Parathyroid adenoma (tissue), 2 donors: ENCODE measurements at regions not wholly inside any gene's neighbourhood (a gene's known extent, or its start where the extent isn't known, plus 50 kb on each side); places are given as distances from the start of the nearest gene placed in this dataset.

Source experiments
- H2AFZ ChIP-seq: fragments of 300-600 bp; sonication (generic); one replicate; pipeline ENCODE4 v1.7.0; 2017; ENCODE audit warnings: antibody characterized with exemption, mild to moderate bottlenecking
- H3K27ac ChIP-seq: fragments of 300-600 bp; sonication (generic); one replicate; pipeline ENCODE4 v1.7.0; 2017
- H3K27me3 ChIP-seq: fragments of 300-600 bp; sonication (generic); one replicate; pipeline ENCODE4 v1.7.0; 2017; ENCODE audit warnings: low read length; ENCODE audit not compliant: control insufficient read depth, insufficient read depth
- H3K36me3 ChIP-seq: fragments of 300-600 bp; sonication (generic); one replicate; pipeline ENCODE4 v1.7.0; 2017; ENCODE audit warnings: low read length; ENCODE audit not compliant: control insufficient read depth, insufficient read depth
- H3K4me1 ChIP-seq: fragments of 300-600 bp; sonication (generic); one replicate; pipeline ENCODE4 v1.7.0; 2017; ENCODE audit warnings: control low read depth
- H3K4me2 ChIP-seq: fragments of 300-600 bp; sonication (generic); one replicate; pipeline ENCODE4 v1.7.0; 2017; ENCODE audit warnings: low read length
- H3K4me3 ChIP-seq: fragments of 300-600 bp; sonication (generic); one replicate; pipeline ENCODE4 v1.7.0; 2017; ENCODE audit warnings: low read depth, low read length
- H3K79me2 ChIP-seq: fragments of 300-600 bp; sonication (generic); one replicate; pipeline ENCODE4 v1.7.0; 2017; ENCODE audit warnings: control low read depth
- H3K9ac ChIP-seq: fragments of 300-600 bp; sonication (generic); one replicate; pipeline ENCODE4 v1.7.0; 2017; ENCODE audit warnings: mild to moderate bottlenecking
- H3K9me3 ChIP-seq: fragments of 300-600 bp; sonication (generic); one replicate; pipeline ENCODE4 v1.7.0; 2017; ENCODE audit warnings: low read length; ENCODE audit not compliant: control insufficient read depth
- CTCF ChIP-seq: fragments of 300-600 bp; sonication (generic); IDR thresholded peaks from one replicate; pipeline ENCODE4 v1.7.0; 2017; ENCODE audit warnings: antibody characterized with exemption, mild to moderate bottlenecking
- donor health status: primary hyperparathyroidism.

- no peak overlapping the region for H3K9ac ChIP-seq
- no peaks in the 10 kb centered on the region for H3K4me1 ChIP-seq
- H3K79me2 ChIP-seq: no peaks in the 10 kb centered on the region
- TF ChIP-seq CTCF: no peak
- no peak overlapping the region for H3K4me3 ChIP-seq
- H3K9me3 ChIP-seq: no peaks in the 10 kb centered on the region
- H3K27me3 ChIP-seq: no peaks in the 10 kb centered on the region
- no peaks in the 10 kb centered on the region for H3K36me3 ChIP-seq
- no peak overlapping the region for H2AFZ ChIP-seq
- H3K27ac ChIP-seq: no peak overlapping the region
- H3K4me2 ChIP-seq: no peak overlapping the region
Measured at GRCh38 chr7:156274557-156274956, 366.0 kb upstream of the RNF32 start.

- Histone ChIP-seq H3K4me2 (no peak overlapping the region), H3K9ac (no peak overlapping the region), H3K9me3 (no peaks in the 10 kb centered on the region), H2AFZ (no peak overlapping the region), H3K4me1 (no peaks in the 10 kb centered on the region), H3K79me2 (no peaks in the 10 kb centered on the region), H3K27me3 (no peaks in the 10 kb centered on the region), H3K27ac (no peak overlapping the region), H3K36me3 (no peaks in the 10 kb centered on the region), H3K4me3 (no peak overlapping the region)
- no peak for TF ChIP-seq CTCF
Measured at GRCh38 chr7:156261581-156261980, 379.0 kb upstream of the RNF32 start.

- Histone ChIP-seq H3K9me3 (no peaks in the 10 kb centered on the region), H3K4me1 (no peaks in the 10 kb centered on the region), H3K27me3 (no peaks in the 10 kb centered on the region), H3K4me2 (no peak overlapping the region), H2AFZ (no peak overlapping the region), H3K36me3 (no peaks in the 10 kb centered on the region), H3K9ac (no peak overlapping the region), H3K4me3 (no peak overlapping the region), H3K79me2 (no peaks in the 10 kb centered on the region), H3K27ac (no peak overlapping the region)
- TF ChIP-seq CTCF: no peak
Measured at GRCh38 chr7:156257904-156258303, 382.7 kb upstream of the RNF32 start.

GRCh38 chr7:156255635-156256034, 384.9 kb upstream of the RNF32 start:
- H2AFZ ChIP-seq: no peak overlapping the region
- no peak overlapping the region for H3K9ac ChIP-seq
- H3K4me2 ChIP-seq: no peak overlapping the region
- no peak overlapping the region for H3K27ac ChIP-seq
- no peaks in the 10 kb centered on the region for H3K79me2 ChIP-seq
- no peaks in the 10 kb centered on the region for H3K9me3 ChIP-seq
- no peak overlapping the region for H3K4me3 ChIP-seq
- no peaks in the 10 kb centered on the region for H3K36me3 ChIP-seq
- H3K4me1 ChIP-seq: no peaks in the 10 kb centered on the region
- H3K27me3 ChIP-seq: no peaks in the 10 kb centered on the region
- no peak for TF ChIP-seq CTCF

- Histone ChIP-seq H3K4me1 (no peaks in the 10 kb centered on the region), H3K4me2 (no peak overlapping the region), H3K27me3 (no peaks in the 10 kb centered on the region), H2AFZ (no peak overlapping the region), H3K79me2 (no peaks in the 10 kb centered on the region), H3K27ac (no peak overlapping the region), H3K9me3 (no peaks in the 10 kb centered on the region), H3K9ac (no peak overlapping the region), H3K36me3 (no peaks in the 10 kb centered on the region), H3K4me3 (no peak overlapping the region)
- TF ChIP-seq CTCF: no peak
Measured at GRCh38 chr7:156251861-156252260, 388.7 kb upstream of the RNF32 start.
